ENCODE measurements at regions not wholly inside any gene's neighbourhood (a gene's known extent, or its start where the extent isn't known, plus 50 kb on each side); places are given as distances from the start of the nearest gene placed in this dataset.
"Not testable (repeated sequence)": the region's sequence is repeated elsewhere in the genome, so short reads cannot be mapped to it uniquely, and the experiment has no call there.

DNA sequence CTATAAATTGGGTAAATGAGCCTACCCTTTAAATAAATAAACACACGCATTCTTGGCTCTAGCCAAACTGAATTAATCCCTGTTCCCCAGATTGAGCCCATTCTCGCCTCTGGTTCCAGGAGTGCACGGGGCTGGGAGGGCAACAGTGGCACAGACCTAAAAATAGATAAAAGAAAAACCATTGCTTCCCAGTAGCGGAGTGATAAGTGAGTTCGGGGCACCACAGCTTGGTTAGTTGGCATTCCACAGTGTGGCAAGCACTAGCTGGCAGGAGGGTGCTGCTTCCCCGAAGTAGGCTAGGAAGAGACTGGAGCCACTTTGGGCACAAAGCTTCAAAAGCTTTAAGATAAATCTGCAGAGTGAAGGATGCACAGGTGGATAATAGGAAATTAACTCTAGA lies 322.2 kb upstream of the SGCD start:
- no peak for DNase-seq

GRCh38 chr5:156006026-156006647 lies 320.8 kb upstream of the SGCD start:
- DNase-seq: no peak

DNA sequence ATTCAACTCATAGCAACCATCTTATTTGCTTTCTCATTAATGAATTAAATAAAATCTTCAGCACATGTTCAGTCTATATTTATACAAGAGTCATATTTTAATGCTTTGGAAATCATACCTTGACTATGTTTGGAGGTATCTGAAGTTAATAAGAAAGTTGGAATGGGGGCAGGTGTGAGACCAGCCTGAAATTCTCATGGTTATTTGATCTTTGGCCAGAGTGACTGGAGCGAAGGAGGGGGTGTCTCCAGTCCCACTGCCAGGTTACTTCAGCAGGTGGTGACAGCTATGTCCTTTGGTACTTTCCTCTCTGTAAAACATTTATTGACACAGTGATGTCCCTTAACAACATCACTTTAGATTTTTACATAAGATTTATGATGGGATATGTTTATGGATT lies 318.1 kb upstream of the SGCD start:
- no peak for DNase-seq

DNA sequence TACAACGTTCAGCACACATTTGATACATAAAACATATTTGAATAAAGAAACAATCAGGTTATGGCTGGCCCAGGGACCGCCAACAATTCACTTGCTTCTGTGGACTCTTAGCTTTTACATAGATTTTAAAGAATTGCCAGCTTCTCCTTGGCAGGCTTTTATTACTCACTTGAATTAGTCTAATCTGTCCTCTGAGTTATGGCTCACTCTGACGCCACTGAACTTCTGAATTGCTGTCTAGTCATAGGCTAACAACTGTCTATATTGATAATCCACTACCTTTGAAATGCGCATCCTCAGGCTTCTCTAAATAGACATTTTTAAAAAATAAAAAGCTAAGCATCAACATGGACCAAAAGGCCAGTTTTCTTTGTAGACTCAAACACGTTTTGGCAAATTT lies 317.4 kb upstream of the SGCD start:
- DNase-seq: no peak

DNA sequence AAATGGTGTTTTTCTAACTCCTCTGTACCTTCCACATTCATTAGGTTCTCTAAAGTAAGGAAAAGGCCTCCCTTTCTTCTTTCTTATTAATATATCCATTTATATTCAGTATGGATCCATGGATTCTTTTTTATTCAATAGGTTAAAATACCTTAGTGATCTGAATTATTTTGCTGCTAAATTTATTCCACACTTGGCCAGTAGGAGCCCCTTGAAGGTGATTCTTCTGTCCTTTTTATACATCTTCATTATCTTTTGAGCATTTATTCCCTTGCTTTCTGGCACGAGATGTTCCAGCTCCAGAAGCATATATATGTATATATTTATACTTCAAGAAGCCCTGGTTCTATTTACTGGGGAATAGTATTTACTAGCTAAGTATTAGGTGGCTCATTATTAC lies 311.8 kb upstream of the SGCD start:
- no peak for DNase-seq

GRCh38 chr5:156019130-156019529 lies 307.8 kb upstream of the SGCD start:
- DNase-seq: no peak

DNA sequence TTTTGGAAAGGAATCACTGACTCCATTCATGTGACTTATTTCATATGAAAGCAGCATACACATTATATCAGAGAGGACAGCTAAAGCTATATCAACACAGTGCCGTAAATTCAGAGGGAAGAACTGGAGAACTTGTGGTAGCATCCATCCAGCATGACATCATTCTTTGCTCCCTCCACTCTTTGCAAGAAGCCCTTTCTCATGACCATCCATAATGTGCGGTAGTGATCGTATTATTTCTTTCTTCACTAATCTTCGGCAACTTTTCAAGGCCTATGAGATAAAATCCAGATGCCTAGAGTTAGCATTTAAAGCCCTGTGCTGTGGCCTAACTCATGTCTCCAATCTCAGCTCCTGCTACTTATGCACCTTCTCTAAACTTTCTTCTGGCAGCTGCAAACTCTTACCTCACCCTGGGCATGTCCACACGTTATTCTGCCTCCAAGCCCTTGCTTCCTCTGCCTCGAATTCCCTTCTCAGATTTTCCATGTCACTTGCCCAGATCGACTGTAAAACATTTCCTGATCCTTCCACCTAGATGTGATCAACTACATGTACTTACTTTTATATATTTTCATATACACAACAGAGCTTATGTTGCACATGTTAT lies 307.3 kb upstream of the SGCD start:
- DNase-seq: no peak

GRCh38 chr5:156020647-156021046 lies 306.3 kb upstream of the SGCD start:
- DNase-seq: no peak

DNA sequence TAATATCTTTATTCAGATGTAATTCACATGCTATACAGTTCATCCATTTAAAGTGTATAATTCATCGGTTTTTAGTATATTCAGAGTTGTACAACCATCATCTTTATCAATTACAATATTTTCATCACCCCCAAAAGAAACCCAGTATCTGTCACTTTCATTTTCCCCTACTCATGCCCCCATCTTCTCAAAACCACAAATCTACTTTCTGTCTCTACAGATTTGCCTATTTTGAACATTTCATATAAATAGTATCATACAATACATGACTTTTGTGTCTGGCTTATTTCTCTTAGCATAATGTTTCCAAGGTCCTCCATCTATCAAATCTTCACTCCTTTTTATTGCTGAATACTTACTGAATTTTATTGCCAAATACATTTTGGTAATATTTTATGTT lies 305.1 kb upstream of the SGCD start:
- DNase-seq: no peak

GRCh38 chr5:156025656-156026055 lies 301.3 kb upstream of the SGCD start:
- no peak for DNase-seq

GRCh38 chr5:156031181-156031580 lies 295.8 kb upstream of the SGCD start:
- DNase-seq: no peak

DNA sequence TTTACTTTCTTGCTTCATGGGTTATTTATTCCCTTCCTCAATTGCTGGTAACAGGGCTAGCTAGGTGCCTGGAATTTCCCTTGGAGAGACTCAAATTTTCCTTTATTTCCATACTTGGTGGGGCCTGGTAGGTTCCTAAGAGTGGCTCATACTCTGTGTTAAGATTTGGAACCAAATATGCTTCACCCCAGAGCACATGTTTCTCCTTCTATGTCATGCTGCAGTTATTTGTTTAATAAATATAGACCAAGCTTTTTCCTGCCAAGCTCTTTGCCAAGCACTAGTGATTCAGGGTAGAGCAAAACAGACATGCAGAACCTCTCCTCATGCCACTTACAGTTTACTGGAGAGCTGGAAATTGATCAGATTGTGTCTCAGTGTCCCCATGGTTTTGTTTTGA lies 290.3 kb upstream of the SGCD start:
- DNase-seq: no peak

DNA sequence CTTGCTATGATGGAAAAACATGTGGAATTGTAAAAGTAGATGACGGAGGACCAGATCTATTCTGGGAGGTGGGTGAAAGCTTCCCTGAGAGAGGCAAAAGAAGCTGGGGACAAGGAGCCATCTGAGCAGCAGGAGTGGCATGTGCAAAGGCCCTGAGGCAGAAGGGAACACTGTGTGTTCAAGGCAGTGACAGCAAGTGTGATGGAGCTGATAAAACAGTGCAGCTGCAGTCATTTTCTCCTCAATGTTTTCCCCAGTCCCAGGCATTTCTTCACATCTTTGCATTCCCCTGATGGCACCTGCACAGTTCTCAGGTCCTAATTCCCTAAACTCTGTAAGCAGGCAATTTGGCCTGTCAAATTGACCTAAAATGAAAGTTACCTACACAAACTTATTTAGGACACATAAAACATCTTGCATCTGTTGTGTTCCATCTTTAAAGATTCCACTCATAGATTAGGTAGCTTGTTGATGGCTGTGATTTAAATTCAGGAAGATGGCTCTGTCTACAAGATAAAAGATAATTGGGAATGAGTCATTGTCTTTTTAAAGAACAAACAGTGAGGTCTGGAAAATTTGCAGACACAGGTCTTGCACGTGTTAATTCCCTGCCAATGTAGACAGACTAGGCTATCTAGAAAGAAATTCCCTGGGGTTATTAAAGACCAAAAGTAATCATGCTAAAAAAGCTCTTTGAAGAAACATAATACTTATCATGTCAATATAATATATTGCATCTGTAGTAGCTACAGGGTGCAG lies 289.6 kb upstream of the SGCD start:
- DNase-seq: no peak

GRCh38 chr5:156042726-156043125 lies 284.2 kb upstream of the SGCD start:
- DNase-seq: no peak

- no peak for DNase-seq
Observed at GRCh38 chr5:156043351-156043750, 283.6 kb upstream of the SGCD start.

DNA sequence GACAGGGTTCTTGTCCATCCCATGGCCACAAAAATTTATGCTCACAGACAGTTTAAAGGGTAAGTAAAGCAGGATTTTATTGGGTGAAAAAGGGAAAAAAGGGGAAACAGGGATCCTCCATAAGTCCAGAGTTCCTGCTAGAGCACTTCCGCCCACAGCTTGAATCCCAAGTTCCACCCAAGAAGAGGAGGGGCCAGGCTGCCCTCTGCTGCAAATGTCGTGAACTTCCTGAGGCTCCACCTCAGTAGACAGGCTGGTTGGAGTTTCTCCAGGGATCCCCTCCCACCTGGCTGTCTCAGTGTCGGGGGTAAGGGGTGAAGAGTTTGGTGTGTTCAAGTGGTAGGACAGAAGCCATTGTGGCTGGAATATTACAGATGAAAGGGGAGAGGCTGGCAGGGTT lies 275.0 kb upstream of the SGCD start:
- no peak for DNase-seq

DNA sequence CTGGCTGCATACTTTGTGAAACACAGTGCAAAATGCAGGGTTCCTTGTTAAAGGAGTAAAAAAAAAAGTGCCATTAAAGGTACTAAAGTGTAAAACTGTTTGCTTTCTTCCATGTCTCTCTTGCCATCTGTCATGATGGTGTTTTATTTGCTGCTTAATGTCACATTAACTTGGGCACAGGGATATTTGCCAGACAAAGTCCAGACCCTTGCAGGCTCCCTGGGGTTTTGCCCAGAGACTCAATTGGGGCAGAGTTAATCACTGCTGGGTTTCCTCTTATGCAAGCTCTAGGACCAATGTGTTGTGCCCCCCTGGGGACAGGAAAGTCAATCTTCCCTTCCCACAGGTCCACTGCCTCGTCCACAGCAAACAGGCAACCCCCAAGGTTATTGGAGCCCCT lies 274.3 kb upstream of the SGCD start:
- no peak for DNase-seq

- DNase-seq: no peak
Observed at GRCh38 chr5:156053056-156053455, 273.9 kb upstream of the SGCD start.

DNA sequence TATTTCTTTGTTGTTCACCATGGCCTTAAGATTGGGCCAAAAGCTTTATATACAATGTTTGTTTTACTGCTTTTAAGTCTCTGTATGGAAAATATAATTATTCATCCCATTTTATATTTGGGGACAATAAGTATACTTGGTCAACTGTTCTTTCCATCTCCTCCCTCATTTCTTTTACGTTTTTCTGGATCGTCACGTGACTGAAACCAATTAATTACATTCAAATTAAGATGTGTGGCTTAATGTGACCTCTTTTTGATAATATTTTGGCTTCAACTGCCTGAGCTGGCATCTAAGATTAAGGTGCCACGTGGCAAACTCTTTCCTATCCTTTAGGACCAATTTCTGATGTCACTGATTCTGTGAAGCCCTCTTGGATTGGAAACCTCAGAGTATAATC lies 250.1 kb upstream of the SGCD start:
- no peak for DNase-seq

- DNase-seq: no peak
Observed at GRCh38 chr5:156087577-156088110, 239.3 kb upstream of the SGCD start.

GRCh38 chr5:156089955-156090940 lies 236.7 kb upstream of the SGCD start:
- not testable (repeated sequence) for DNase-seq

DNA sequence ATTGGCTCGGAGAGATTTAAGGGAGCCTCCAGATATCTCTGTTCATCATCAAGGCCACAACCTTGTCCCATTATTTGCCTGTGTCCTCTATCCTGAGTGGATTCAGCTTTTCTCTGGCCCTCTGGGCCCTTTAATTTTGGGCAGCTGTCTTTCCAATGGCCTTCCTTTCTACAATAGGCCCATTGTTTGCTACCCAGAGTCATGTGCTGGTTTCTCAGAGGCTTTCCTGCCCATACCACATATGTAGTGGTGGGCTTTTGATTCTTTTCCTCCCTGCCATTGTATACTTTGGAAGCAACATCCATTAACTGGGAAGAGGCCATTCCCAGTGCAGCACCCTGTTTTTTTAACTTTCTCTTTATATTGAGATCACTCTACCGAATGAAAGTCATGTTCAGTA lies 233.9 kb upstream of the SGCD start:
- no peak for DNase-seq

DNA sequence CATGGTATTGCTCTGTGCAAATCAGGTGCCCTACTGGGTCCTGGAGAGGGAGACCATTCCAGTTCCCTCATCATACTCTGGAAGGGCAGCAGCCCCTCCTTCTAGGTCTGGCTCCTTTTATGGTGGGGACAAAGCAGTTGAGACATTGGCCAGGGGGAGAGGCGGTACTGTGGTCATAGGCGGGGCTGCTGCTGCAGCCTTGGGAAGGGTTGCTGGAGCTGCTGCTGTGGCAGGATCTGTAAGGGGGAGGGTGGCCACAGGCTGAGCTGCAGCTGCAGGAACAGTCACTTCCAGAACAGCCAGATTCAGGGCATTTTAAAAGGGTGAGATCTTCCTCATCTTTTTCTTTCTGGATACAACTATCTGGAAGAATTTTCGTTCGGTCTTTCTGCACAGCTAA lies 233.0 kb upstream of the SGCD start:
- no peak for DNase-seq

Data from CD4-positive, alpha-beta T cell treated with Interleukin-17A for 1 hour (primary cell).